ENCODE measurements at regions not wholly inside any gene's neighbourhood (a gene's known extent, or its start where the extent isn't known, plus 50 kb on each side); places are given as distances from the start of the nearest gene placed in this dataset.

DNA sequence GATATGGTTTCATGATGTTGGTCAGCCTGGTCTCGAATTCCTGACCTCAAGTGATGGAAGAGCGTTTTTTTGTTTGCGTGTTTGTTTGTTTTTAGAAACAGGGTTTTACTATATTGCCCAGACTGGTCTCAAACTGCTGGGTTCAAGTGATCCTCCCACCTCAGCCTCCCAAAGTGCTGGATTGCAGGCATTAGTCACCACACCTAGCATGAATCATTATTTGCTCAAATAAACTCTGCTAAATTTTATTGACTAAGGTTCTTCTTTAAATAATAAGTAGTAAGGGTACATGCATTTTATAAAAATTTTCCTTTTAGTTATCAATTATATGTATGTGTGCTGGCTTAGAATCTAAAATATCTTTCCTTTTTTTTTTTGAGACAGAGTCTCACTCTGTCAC, 52.9 kb downstream of the ZBTB9 start:
- TF ChIP-seq CTCF (IDR thresholded peaks at IDR 0.05), result no peak
- no peak for TF ChIP-seq POLR2AphosphoS5 (IDR thresholded peaks at IDR 0.05)
